ENCODE measurements at regions not wholly inside any gene's neighbourhood (a gene's known extent, or its start where the extent isn't known, plus 50 kb on each side); places are given as distances from the start of the nearest gene placed in this dataset.
A peak's percentile ranks its signal among the peaks of the same experiment; 100 is the strongest.

- TF ChIP-seq CTCF (IDR thresholded peaks at IDR 0.05; ENCODE audit: insufficient read depth, missing control alignments): no peak
- no peak for FAIRE-seq
- no peak for DNase-seq (ENCODE audit: insufficient read length, low spot score)
Measured at GRCh38 chr2:221210686-221211085, 361.4 kb downstream of the EPHA4 start.

- DNase-seq (ENCODE audit: insufficient read length, low spot score) (no peak), FAIRE-seq (no peak)
- no peak for TF ChIP-seq CTCF (IDR thresholded peaks at IDR 0.05; ENCODE audit: insufficient read depth, missing control alignments)
Measured at GRCh38 chr2:221211653-221212052, 360.5 kb downstream of the EPHA4 start.

GRCh38 chr2:221212105-221212504 lies 360.0 kb downstream of the EPHA4 start:
- TF ChIP-seq CTCF (IDR thresholded peaks at IDR 0.05; ENCODE audit: insufficient read depth, missing control alignments): no peak
- DNase-seq (ENCODE audit: insufficient read length, low spot score) (no peak), FAIRE-seq (no peak)

GRCh38 chr2:221215487-221215886 lies 356.6 kb downstream of the EPHA4 start:
- DNase-seq (ENCODE audit: insufficient read length, low spot score) (no peak), FAIRE-seq (no peak)
- TF ChIP-seq CTCF (IDR thresholded peaks at IDR 0.05; ENCODE audit: insufficient read depth, missing control alignments): no peak

GRCh38 chr2:221216636-221217035 lies 355.5 kb downstream of the EPHA4 start:
- no peak for FAIRE-seq
- no peak for DNase-seq (ENCODE audit: insufficient read length, low spot score)
- TF ChIP-seq CTCF (IDR thresholded peaks at IDR 0.05; ENCODE audit: insufficient read depth, missing control alignments): no peak

GRCh38 chr2:221225752-221226151 lies 346.4 kb downstream of the EPHA4 start:
- FAIRE-seq: peak; percentile 21
- no peak for TF ChIP-seq CTCF (IDR thresholded peaks at IDR 0.05; ENCODE audit: insufficient read depth, missing control alignments)

GRCh38 chr2:221228214-221228769 lies 343.8 kb downstream of the EPHA4 start:
- DNase-seq (ENCODE audit: insufficient read length, low spot score) (no peak), FAIRE-seq (no peak)
- TF ChIP-seq CTCF (IDR thresholded peaks at IDR 0.05; ENCODE audit: insufficient read depth, missing control alignments): no peak

More at GRCh38 chr2:221225752-221226151, 346.4 kb downstream of the EPHA4 start:
- DNase-seq (ENCODE audit: insufficient read length, low spot score): no peak
